Adrenal gland (tissue), 9 donors: ENCODE measurements at regions not wholly inside any gene's neighbourhood (a gene's known extent, or its start where the extent isn't known, plus 50 kb on each side); places are given as distances from the start of the nearest gene placed in this dataset.

Source experiments
- DNase-seq, 7 donors: peaks; one replicate each; pipeline ENCODE4 v3.0.0-alpha.2; 2019 to 2020
- H3K27ac ChIP-seq, 5 donors: fragments of 200-600 bp; sonication (generic) in 4 of 5; 1 replicate in 3 of 5; 2 replicates in 2 of 5; pipeline versions ENCODE4 v1.5.1 to v1.8.0; 2016 to 2020; ENCODE audit warnings: mild to moderate bottlenecking in 1 of 5
- H3K27me3 ChIP-seq: fragments of 200-600 bp; 2 replicates; pipeline ENCODE4 v1.8.0; 2021
- H3K36me3 ChIP-seq, 2 donors: fragments of 200-600 bp; replicated peaks in 1 of 2; 1 replicate in 1 of 2; 2 replicates in 1 of 2; pipeline versions ENCODE4 v1.5.1 to v1.8.0; 2018 to 2022
- H3K4me1 ChIP-seq, 2 donors: fragments of 200-600 bp; replicated peaks in 1 of 2; 1 replicate in 1 of 2; 2 replicates in 1 of 2; pipeline versions ENCODE4 v1.5.1 to v1.8.0; 2018 to 2021
- H3K4me3 ChIP-seq, 4 donors: fragments of 200-600 bp; sonication (generic) in 3 of 4; one replicate each; pipeline ENCODE4 v1.5.1; 2016 to 2018
- H3K9me3 ChIP-seq, 3 donors: fragments of 200-600 bp; sonication (generic) in 1 of 3; replicated peaks in 1 of 3; 1 replicate in 2 of 3; 2 replicates in 1 of 3; pipeline versions ENCODE4 v1.5.1 to v1.8.0; 2016 to 2021
- CTCF ChIP-seq, 6 experiments: fragments of 450-650 bp in 4 of 6; fragments of 200-600 bp in 2 of 6; sonication (generic) in 1 of 6; IDR thresholded peaks; 1 replicate in 5 of 6; 2 replicates in 1 of 6; pipeline versions ENCODE4 v1.5.1 to v1.8.0; 2016 to 2021; ENCODE audit warnings: antibody characterized with exemption in 6 of 6, mild to moderate bottlenecking in 2 of 6, moderate library complexity in 1 of 6
- POLR2A ChIP-seq, 2 donors: fragments of 450-650 bp; IDR thresholded peaks; one replicate each; pipeline ENCODE4 v1.6.1; 2017; ENCODE audit warnings: antibody characterized with exemption in 2 of 2, mild to moderate bottlenecking in 2 of 2, moderate library complexity in 1 of 2
- WGBS, 4 donors: extraction: QIAGEN DNeasy Blood & Tissue Kit in 2 of 4; methylation state at CpG; one replicate each; pipeline versions ENCODE4 v1.1.5 to v1.1.7; 2013 to 2017; 5-methylcytosine and 5-hydroxymethylcytosine counted together
- intact Hi-C, 2 donors: fragments of 100-400 bp; cut with DNase I; formaldehyde crosslinking; loops; one replicate each; pipeline versions ENCODE4 v1.14.1 to v1.15.0; 2022 to 2023
- donor health status: healthy with polysubstance abuse.
- donor health status: Bipolar disorder and iron deficiency.
- donor health status: DM: yes; HTN: yes; CAD: no.
- donor health status: DM: no; HTN: no; CAD: no.
- donor health status: DM: no; HTN: no; CAD: no.

DNA sequence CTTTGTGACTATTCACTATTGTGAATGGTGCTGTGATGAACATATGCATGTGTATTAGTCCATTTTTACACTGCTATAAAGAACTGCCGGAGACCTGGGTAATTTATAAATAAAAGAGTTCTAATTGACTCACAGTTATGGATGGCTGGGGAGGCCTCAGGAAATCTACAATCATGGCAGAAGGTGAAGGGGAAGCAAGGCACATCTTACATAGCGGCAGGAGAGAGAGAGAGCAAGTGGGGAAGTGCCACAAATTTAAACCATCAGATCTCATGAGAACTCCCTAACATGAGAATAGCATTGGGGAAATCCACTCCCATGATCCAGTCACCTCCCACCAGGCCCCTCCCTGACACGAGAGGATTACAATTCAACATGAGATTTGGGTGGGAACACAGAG lies 90.8 kb downstream of the ATP23 start:
- intact Hi-C loops, result no loop called here
- Histone ChIP-seq H3K27me3 (no peaks in the 10 kb centered on the region), H3K9me3 (peaks cover 0 to 4% (median 0%) of the 10 kb centered on the region in 3 donors), H3K27ac (no peak overlapping the region), H3K4me1 (no peaks in the 10 kb centered on the region), H3K4me3 (no peak overlapping the region), H3K36me3 (no peaks in the 10 kb centered on the region)
- 79 to 86% (median 84%) methylated on average over 3 of the region's 3 CpGs for WGBS, 4 donors
- TF ChIP-seq CTCF (IDR thresholded peaks at IDR 0.05), result no peak
- no peak for TF ChIP-seq POLR2A (IDR thresholded peaks at IDR 0.05)
- DNase-seq, result no peak

GRCh38 chr12:58033831-58034230 lies 92.5 kb downstream of the ATP23 start:
- no peaks in the 10 kb centered on the region for H3K36me3 ChIP-seq
- H3K4me1 ChIP-seq, result no peaks in the 10 kb centered on the region
- H3K27ac ChIP-seq, result no peak overlapping the region
- TF ChIP-seq POLR2A (IDR thresholded peaks at IDR 0.05), result no peak
- no peak for TF ChIP-seq CTCF (IDR thresholded peaks at IDR 0.05)
- intact Hi-C loops, result no loop called here
- no peaks in the 10 kb centered on the region for H3K27me3 ChIP-seq
- no peak for DNase-seq
- H3K9me3 ChIP-seq, result peaks cover 0 to 4% (median 0%) of the 10 kb centered on the region in 3 donors
- no peak overlapping the region for H3K4me3 ChIP-seq

GRCh38 chr12:58034311-58034710 lies 92.9 kb downstream of the ATP23 start:
- DNase-seq, result no peak
- Histone ChIP-seq H3K4me3 (no peak overlapping the region), H3K36me3 (no peaks in the 10 kb centered on the region), H3K27ac (no peak overlapping the region), H3K4me1 (no peaks in the 10 kb centered on the region), H3K27me3 (no peaks in the 10 kb centered on the region), H3K9me3 (peaks cover 0 to 4% (median 0%) of the 10 kb centered on the region in 3 donors)
- no peak for TF ChIP-seq CTCF (IDR thresholded peaks at IDR 0.05)
- TF ChIP-seq POLR2A (IDR thresholded peaks at IDR 0.05), result no peak
- 50 to 75% (median 73%) methylated on average over 1 to 3 of the region's 3 CpGs for WGBS, 4 donors
- intact Hi-C loops, result no loop called here

- no peak for DNase-seq
- Histone ChIP-seq H3K27ac (no peak overlapping the region), H3K36me3 (no peaks in the 10 kb centered on the region), H3K27me3 (no peaks in the 10 kb centered on the region), H3K4me3 (no peak overlapping the region), H3K9me3 (peaks cover 0 to 4% (median 0%) of the 10 kb centered on the region in 3 donors), H3K4me1 (no peaks in the 10 kb centered on the region)
- WGBS, 4 donors, result 0 to 42% (median 30%) methylated on average over 1 of the region's 1 CpG
- intact Hi-C loops, result no loop called here
- TF ChIP-seq CTCF (IDR thresholded peaks at IDR 0.05) (no peak), POLR2A (IDR thresholded peaks at IDR 0.05) (no peak)
These were observed 93.3 kb downstream of the ATP23 start for GRCh38 chr12:58034712-58035111.
